ENCODE measurements at regions not wholly inside any gene's neighbourhood (a gene's known extent, or its start where the extent isn't known, plus 50 kb on each side); places are given as distances from the start of the nearest gene placed in this dataset.
A peak's percentile ranks its signal among the peaks of the same experiment; 100 is the strongest.

- no peak overlapping the region for H3K4me2 ChIP-seq (ENCODE audit: low read length)
- no peaks in the 10 kb centered on the region for H3K36me3 ChIP-seq (ENCODE audit: insufficient read depth, low read length)
- TF ChIP-seq RAD21 (conservative IDR thresholded peaks at IDR 0.05) (peak; percentile 72), EP300 (conservative IDR thresholded peaks at IDR 0.05; ENCODE audit: poor library complexity, severe bottlenecking) (no peak), TAF1 (IDR thresholded peaks at IDR 0.05; ENCODE audit: low read depth) (no peak), SMC3 (conservative IDR thresholded peaks at IDR 0.05; ENCODE audit: poor library complexity) (peak; percentile 69), EZH2 (IDR thresholded peaks at IDR 0.05; ENCODE audit: borderline replicate concordance, insufficient read depth, low read length, poor library complexity, severe bottlenecking) (no peak)
- TF ChIP-seq, protein P1, sequence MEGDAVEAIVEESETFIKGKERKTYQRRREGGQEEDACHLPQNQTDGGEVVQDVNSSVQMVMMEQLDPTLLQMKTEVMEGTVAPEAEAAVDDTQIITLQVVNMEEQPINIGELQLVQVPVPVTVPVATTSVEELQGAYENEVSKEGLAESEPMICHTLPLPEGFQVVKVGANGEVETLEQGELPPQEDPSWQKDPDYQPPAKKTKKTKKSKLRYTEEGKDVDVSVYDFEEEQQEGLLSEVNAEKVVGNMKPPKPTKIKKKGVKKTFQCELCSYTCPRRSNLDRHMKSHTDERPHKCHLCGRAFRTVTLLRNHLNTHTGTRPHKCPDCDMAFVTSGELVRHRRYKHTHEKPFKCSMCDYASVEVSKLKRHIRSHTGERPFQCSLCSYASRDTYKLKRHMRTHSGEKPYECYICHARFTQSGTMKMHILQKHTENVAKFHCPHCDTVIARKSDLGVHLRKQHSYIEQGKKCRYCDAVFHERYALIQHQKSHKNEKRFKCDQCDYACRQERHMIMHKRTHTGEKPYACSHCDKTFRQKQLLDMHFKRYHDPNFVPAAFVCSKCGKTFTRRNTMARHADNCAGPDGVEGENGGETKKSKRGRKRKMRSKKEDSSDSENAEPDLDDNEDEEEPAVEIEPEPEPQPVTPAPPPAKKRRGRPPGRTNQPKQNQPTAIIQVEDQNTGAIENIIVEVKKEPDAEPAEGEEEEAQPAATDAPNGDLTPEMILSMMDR (IDR thresholded peaks at IDR 0.05; ENCODE audit: poor library complexity, severe bottlenecking): peak; percentile 65
- no peaks in the 10 kb centered on the region for H3F3A ChIP-seq (ENCODE audit: insufficient read depth, low read length, poor library complexity, severe bottlenecking)
- no peaks in the 10 kb centered on the region for H3K79me2 ChIP-seq (replicated peaks; ENCODE audit: insufficient read depth, low read length)
- no peaks in the 10 kb centered on the region for H3K27me3 ChIP-seq (ENCODE audit: insufficient read depth, low read depth, low read length)
- no peak overlapping the region for H3K9ac ChIP-seq (ENCODE audit: low read length)
- no peaks in the 10 kb centered on the region for H4K20me1 ChIP-seq (ENCODE audit: insufficient read depth)
- H3K27ac ChIP-seq (ENCODE audit: low read length): no peak overlapping the region
- no peaks in the 10 kb centered on the region for H3K9me2 ChIP-seq (ENCODE audit: insufficient read depth, low read length)
- H3K9me3 ChIP-seq (ENCODE audit: low read length): no peaks in the 10 kb centered on the region
- no peak overlapping the region for H2AFZ ChIP-seq (ENCODE audit: low read depth, low read length)
- H3K4me3 ChIP-seq (ENCODE audit: low read length): no peak overlapping the region
Observed at GRCh38 chr20:11553603-11554002, 364.1 kb upstream of the BTBD3 start.

- Histone ChIP-seq H3K9ac (ENCODE audit: low read length) (no peak overlapping the region), H3K9me3 (ENCODE audit: low read length) (no peaks in the 10 kb centered on the region), H3K79me2 (replicated peaks; ENCODE audit: insufficient read depth, low read length) (no peaks in the 10 kb centered on the region), H3K4me3 (ENCODE audit: low read length) (no peak overlapping the region), H3K27ac (ENCODE audit: low read length) (no peak overlapping the region), H3K36me3 (ENCODE audit: insufficient read depth, low read length) (no peaks in the 10 kb centered on the region), H3K27me3 (ENCODE audit: insufficient read depth, low read depth, low read length) (no peaks in the 10 kb centered on the region), H3K9me2 (ENCODE audit: insufficient read depth, low read length) (no peaks in the 10 kb centered on the region), H3K4me2 (ENCODE audit: low read length) (no peak overlapping the region), H2AFZ (ENCODE audit: low read depth, low read length) (no peak overlapping the region), H4K20me1 (ENCODE audit: insufficient read depth) (no peaks in the 10 kb centered on the region), H3F3A (ENCODE audit: insufficient read depth, low read length, poor library complexity, severe bottlenecking) (no peaks in the 10 kb centered on the region)
- no peak for TF ChIP-seq EP300 (conservative IDR thresholded peaks at IDR 0.05; ENCODE audit: poor library complexity, severe bottlenecking)
- TF ChIP-seq MXI1 (conservative IDR thresholded peaks at IDR 0.05; ENCODE audit: poor library complexity, severe bottlenecking): no peak
- no peak for TF ChIP-seq TAF1 (IDR thresholded peaks at IDR 0.05; ENCODE audit: low read depth)
- TF ChIP-seq, protein P1 (IDR thresholded peaks at IDR 0.05; ENCODE audit: poor library complexity, severe bottlenecking): no peak
- TF ChIP-seq POLR2AphosphoS5 (IDR thresholded peaks at IDR 0.05): no peak
Observed at GRCh38 chr20:11555510-11555909, 362.2 kb upstream of the BTBD3 start.

GRCh38 chr20:11556410-11556809 is 361.3 kb upstream of the BTBD3 start:
- H3K79me2 ChIP-seq (replicated peaks; ENCODE audit: insufficient read depth, low read length): no peaks in the 10 kb centered on the region
- H3K4me3 ChIP-seq (ENCODE audit: low read length): no peak overlapping the region
- no peaks in the 10 kb centered on the region for H3K27me3 ChIP-seq (ENCODE audit: insufficient read depth, low read depth, low read length)
- no peaks in the 10 kb centered on the region for H3K36me3 ChIP-seq (ENCODE audit: insufficient read depth, low read length)
- no peak overlapping the region for H3K9ac ChIP-seq (ENCODE audit: low read length)
- no peaks in the 10 kb centered on the region for H3F3A ChIP-seq (ENCODE audit: insufficient read depth, low read length, poor library complexity, severe bottlenecking)
- no peak overlapping the region for H3K4me2 ChIP-seq (ENCODE audit: low read length)
- H3K9me3 ChIP-seq (ENCODE audit: low read length): no peaks in the 10 kb centered on the region
- no peaks in the 10 kb centered on the region for H4K20me1 ChIP-seq (ENCODE audit: insufficient read depth)
- no peaks in the 10 kb centered on the region for H3K9me2 ChIP-seq (ENCODE audit: insufficient read depth, low read length)
- H2AFZ ChIP-seq (ENCODE audit: low read depth, low read length): no peak overlapping the region
- H3K27ac ChIP-seq (ENCODE audit: low read length): no peak overlapping the region
- TF ChIP-seq, protein P1 (IDR thresholded peaks at IDR 0.05; ENCODE audit: poor library complexity, severe bottlenecking): no peak
- TF ChIP-seq EP300 (conservative IDR thresholded peaks at IDR 0.05; ENCODE audit: poor library complexity, severe bottlenecking) (no peak), POLR2AphosphoS5 (IDR thresholded peaks at IDR 0.05) (no peak), TAF1 (IDR thresholded peaks at IDR 0.05; ENCODE audit: low read depth) (no peak), EZH2 (IDR thresholded peaks at IDR 0.05; ENCODE audit: borderline replicate concordance, insufficient read depth, low read length, poor library complexity, severe bottlenecking) (no peak), SMC3 (conservative IDR thresholded peaks at IDR 0.05; ENCODE audit: poor library complexity) (no peak), RAD21 (conservative IDR thresholded peaks at IDR 0.05) (no peak), MXI1 (conservative IDR thresholded peaks at IDR 0.05; ENCODE audit: poor library complexity, severe bottlenecking) (no peak)
- TF ChIP-seq, protein P2, sequence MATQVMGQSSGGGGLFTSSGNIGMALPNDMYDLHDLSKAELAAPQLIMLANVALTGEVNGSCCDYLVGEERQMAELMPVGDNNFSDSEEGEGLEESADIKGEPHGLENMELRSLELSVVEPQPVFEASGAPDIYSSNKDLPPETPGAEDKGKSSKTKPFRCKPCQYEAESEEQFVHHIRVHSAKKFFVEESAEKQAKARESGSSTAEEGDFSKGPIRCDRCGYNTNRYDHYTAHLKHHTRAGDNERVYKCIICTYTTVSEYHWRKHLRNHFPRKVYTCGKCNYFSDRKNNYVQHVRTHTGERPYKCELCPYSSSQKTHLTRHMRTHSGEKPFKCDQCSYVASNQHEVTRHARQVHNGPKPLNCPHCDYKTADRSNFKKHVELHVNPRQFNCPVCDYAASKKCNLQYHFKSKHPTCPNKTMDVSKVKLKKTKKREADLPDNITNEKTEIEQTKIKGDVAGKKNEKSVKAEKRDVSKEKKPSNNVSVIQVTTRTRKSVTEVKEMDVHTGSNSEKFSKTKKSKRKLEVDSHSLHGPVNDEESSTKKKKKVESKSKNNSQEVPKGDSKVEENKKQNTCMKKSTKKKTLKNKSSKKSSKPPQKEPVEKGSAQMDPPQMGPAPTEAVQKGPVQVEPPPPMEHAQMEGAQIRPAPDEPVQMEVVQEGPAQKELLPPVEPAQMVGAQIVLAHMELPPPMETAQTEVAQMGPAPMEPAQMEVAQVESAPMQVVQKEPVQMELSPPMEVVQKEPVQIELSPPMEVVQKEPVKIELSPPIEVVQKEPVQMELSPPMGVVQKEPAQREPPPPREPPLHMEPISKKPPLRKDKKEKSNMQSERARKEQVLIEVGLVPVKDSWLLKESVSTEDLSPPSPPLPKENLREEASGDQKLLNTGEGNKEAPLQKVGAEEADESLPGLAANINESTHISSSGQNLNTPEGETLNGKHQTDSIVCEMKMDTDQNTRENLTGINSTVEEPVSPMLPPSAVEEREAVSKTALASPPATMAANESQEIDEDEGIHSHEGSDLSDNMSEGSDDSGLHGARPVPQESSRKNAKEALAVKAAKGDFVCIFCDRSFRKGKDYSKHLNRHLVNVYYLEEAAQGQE (IDR thresholded peaks at IDR 0.05; ENCODE audit: borderline replicate concordance): no peak

Data from neural cell (in vitro differentiated cells).